C4-2B (cell line): ENCODE measurements at regions not wholly inside any gene's neighbourhood (a gene's known extent, or its start where the extent isn't known, plus 50 kb on each side); places are given as distances from the start of the nearest gene placed in this dataset.

ENCODE experiments used
- CTCF ChIP-seq: fragments of 450-650 bp; conservative IDR thresholded peaks from 2 replicates; pipeline ENCODE4 v1.5.1; 2017; ENCODE audit warnings: mild to moderate bottlenecking
- ZFX ChIP-seq: fragments of 450-650 bp; IDR thresholded peaks from 2 replicates; pipeline ENCODE4 v1.6.1; 2017

DNA sequence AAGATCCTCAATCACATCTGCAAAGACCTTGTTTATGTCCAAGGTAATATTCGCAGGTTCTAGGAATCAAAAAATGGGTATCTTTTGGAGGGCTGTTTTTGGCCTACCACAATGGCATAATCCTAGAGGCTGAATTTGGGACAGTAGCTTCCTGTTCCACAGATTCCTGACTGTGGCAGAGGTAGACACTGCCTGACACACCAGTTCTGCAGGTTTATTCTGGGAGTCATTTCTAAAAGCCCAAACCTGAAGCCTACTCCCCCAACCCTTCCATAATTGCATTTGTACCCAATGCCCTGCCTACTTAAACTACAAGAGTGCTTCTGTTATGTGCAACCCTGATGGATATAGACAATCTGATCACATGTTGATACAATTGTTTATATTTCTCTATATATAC, 378.9 kb downstream of the PCNX1 start:
- no peak for TF ChIP-seq CTCF
- TF ChIP-seq ZFX = no peak
